ENCODE measurements at regions not wholly inside any gene's neighbourhood (a gene's known extent, or its start where the extent isn't known, plus 50 kb on each side); places are given as distances from the start of the nearest gene placed in this dataset.

DNA sequence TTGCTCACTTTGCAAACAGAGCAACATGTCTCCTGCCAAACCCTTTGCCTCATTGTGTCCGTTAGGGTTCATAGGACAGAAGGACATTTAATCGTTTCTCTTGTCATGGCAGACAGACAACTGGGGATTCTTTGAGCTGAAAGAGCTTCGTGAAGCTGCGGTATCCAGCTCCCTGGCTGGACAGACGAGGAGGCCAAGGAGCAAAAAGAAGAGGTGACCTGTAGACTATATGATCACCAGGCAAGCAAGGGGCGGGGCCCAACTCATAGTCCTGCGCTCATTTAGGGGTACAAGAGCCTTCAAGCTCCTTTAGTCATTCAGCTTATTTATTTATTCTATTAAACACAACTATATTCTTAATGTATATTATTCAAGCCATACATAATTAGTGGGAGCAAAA lies 66.8 kb upstream of the VRK1 start:
- TF ChIP-seq EZH2 (IDR thresholded peaks at IDR 0.05; ENCODE audit: low read depth, low read length, severe bottlenecking) = no peak
- no peak for TF ChIP-seq POLR2A (IDR thresholded peaks at IDR 0.05; ENCODE audit: control extremely low read depth in 1 of 2, low read depth in 2 of 2, low read length in 2 of 2)
